ENCODE measurements at regions not wholly inside any gene's neighbourhood (a gene's known extent, or its start where the extent isn't known, plus 50 kb on each side); places are given as distances from the start of the nearest gene placed in this dataset.

DNA sequence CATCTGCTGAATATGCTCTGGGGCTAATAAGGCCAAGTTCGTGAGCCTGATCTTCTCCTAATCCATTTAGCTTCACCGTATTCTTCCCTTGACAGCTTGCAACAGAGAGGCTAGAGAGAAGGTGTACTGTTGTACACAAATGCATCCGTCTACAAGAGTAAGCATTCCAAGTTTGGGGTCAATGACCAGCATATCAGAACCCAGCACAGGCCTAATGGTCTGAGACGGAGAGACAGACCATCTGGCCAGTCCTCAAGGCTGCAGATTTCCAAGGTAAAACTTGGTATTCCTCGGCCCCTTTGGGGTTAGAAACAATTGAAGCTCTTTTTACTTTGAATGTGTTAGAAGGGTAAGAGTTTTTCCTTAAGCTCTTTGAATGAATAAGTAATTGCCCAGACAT lies 481.2 kb upstream of the KLF4 start:
- DNase-seq = no peak

DNA sequence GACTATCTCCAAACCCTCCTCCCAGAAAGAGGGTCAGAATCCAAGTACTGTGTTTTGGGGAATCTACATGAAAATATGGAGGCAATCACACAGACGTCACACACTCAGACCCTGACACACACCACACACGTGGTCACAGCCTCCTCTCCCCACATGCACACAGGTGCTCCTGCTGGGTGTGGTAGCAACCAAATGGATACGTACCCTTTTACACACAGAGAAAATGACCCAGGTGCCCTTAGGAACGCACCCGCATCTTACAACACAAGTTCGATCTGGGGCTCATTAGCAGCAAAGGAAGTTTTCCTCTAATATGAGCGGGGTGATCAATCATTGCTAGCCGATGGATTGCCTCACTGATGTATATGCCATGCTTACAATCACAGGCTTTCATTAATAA lies 480.2 kb upstream of the KLF4 start:
- DNase-seq = no peak

GRCh38 chr9:107969141-107969540 lies 479.6 kb upstream of the KLF4 start:
- no peak for DNase-seq

GRCh38 chr9:107963246-107963645 lies 473.7 kb upstream of the KLF4 start:
- no peak for DNase-seq

- DNase-seq = no peak
Measured at GRCh38 chr9:107960916-107961315, 471.3 kb upstream of the KLF4 start.

GRCh38 chr9:107954312-107954711 lies 464.7 kb upstream of the KLF4 start:
- no peak for DNase-seq

- DNase-seq = no peak
Measured at GRCh38 chr9:107953556-107954125, 464.1 kb upstream of the KLF4 start.

DNA sequence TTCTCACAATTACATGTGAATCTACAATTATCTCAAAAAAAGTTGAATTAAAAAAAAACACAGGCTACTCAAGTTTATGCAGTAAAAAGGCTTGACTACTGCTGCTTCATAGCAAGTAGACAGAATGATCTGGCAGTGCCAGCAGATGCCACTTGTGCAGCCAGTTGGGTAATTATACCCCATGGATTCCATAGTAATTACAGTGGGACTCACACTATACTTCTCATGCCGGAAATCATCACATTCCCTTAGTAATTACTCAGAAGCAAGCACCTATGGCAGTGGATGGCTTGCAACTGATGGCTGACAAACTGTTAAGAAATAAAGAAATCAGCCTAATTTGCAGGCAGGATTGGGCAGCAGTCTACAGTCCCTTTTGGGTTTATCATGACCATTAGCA lies 463.2 kb upstream of the KLF4 start:
- no peak for DNase-seq

- DNase-seq = no peak
Measured at GRCh38 chr9:107951511-107951910, 461.9 kb upstream of the KLF4 start.

GRCh38 chr9:107949061-107949460 lies 459.5 kb upstream of the KLF4 start:
- DNase-seq = no peak

- DNase-seq = no peak
Measured at GRCh38 chr9:107948601-107949000, 459.0 kb upstream of the KLF4 start.

GRCh38 chr9:107948086-107948485 lies 458.5 kb upstream of the KLF4 start:
- no peak for DNase-seq

DNA sequence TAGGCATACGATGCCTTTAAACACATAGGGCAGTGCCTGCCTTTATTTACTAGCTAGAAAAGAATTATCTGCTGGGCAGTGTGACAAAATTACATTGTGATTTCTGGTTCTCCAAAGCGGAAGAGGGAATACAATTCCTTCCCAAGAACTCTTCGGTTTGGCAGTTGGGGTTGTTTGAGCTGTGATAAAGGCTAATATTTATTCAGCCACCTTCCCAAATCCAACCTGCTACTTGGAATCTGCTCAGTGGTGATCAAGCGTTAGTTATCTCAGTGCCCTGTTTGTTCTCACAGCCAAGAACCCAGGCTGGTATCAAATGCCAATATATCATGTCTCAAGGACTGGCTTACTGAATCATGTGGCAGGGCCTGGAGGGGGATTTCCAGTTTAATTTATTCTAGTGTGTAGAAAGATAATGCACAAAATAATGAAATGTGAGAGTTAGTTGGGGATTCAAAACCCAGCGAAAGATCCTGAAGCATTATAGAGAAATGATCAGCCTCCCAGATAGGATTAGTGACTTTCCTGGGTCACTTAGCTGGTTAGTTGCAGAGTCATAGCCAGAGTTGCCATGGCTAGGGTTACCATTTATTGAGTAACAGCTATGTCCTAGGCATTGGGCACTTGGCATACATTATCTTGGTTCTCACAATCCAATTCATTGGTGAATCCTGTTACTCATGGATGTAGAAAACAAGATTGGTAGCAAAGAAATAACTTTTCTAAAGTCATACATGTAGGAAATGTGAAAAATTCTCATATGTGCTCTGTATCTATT lies 457.0 kb upstream of the KLF4 start:
- DNase-seq = no peak

GRCh38 chr9:107945961-107946360 lies 456.4 kb upstream of the KLF4 start:
- no peak for DNase-seq

DNA sequence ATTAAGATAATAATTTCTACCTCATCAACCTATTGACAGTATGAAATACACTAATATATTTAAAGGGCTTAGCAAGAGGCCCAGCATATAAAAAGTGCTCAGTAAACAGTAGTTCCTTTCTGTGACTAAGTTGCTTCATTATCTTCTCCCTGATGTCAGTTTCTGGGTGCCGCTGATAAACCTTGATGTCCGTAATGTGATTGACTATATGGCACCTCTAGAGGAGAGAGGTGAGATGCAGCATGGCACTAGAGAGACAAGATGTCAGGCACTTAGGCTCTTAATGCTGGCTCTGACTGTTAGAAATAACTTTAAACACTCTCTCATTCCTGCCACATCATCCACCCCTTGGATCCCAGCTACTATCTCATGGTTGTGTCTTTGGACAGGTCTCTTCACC lies 455.9 kb upstream of the KLF4 start:
- no peak for DNase-seq

DNA sequence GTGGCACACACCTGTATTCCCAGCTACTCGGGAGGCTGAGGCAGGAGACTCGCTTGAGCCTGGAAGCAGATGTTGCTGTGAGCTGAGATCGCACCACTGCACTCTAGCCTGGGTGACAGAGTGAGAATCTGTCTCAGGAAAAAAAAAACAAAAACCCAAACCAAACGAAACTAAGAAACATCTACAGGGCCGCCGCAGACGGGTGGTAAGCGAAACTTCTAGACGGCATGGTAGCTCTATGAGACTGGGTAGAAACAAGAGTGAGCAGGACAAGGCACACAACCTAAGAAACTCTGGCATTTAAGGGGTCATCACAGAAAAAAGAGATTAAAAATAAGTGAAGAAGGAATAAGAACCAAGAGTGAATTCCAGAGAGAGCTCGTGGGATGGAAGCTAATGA lies 454.8 kb upstream of the KLF4 start:
- DNase-seq = no peak

DNA sequence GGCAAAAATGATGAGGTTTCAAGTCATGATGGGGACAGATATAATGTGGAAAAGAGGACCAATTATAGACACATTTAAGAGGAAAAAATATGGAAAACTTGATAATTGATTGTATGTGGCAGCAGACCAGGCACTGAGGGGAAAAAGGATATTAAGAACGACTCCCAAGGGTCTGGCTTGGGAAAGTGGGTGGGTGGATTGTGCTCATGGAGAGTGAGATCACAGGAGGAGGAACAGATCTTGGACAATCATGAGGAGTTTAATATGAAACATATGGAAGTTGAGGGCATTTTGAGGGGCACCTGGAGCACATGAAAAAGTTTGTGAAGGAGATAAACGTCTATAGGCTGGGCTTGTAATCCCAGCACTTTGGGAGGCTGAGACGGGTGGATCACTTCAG lies 454.3 kb upstream of the KLF4 start:
- no peak for DNase-seq

DNA sequence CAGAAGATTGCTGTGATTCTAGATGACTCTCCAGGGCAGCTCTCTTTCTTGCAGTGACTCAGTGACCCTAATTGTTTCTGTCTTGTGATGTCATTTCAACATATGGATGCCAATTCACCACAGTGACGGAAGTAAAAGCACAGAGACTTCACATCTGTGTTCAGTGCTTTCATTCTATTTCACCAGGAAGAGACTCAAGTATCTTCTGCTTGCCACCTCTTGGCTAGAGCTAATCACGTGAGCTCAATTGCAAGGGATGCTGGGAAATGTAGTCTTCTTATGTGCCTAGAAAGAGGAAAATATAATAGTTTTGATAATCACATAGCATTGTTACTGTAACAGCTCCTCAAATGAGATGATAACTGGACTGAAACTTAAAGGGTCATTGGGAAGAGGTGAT lies 453.3 kb upstream of the KLF4 start:
- no peak for DNase-seq

DNA sequence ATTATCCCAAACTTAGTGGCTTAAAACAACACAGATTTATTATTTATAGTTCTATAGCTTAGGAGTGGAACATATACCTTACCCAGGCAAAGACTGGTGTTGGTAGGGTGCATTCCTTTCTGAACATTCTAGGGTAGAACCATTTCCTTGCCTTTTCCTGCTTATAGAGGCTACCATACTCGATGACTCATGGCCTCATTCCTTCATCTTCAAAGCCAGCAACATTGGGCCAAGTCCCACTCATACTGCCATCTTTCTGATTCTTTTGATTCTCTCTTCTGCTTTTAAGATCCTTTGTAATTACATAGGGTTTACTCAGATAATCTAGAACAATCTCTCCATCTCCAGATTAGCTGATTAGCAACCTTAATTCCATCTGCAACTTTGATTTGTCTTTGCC lies 452.7 kb upstream of the KLF4 start:
- DNase-seq = no peak

- DNase-seq = no peak
Measured at GRCh38 chr9:107940616-107941595, 451.3 kb upstream of the KLF4 start.

- DNase-seq = no peak
Measured at GRCh38 chr9:107938801-107939386, 449.3 kb upstream of the KLF4 start.

- no peak for DNase-seq
Measured at GRCh38 chr9:107935931-107936330, 446.4 kb upstream of the KLF4 start.

GRCh38 chr9:107933516-107933915 lies 443.9 kb upstream of the KLF4 start:
- DNase-seq = no peak

Data from stimulated activated CD4-positive, alpha-beta T cell treated with anti-CD3 and anti-CD28 coated beads, Interleukin-4, amount 100 ng/mL, for 1 hour (primary cell).